HUES48 (cell line): ENCODE measurements at regions not wholly inside any gene's neighbourhood (a gene's known extent, or its start where the extent isn't known, plus 50 kb on each side); places are given as distances from the start of the nearest gene placed in this dataset.
"Not testable (repeated sequence)": the region's sequence is repeated elsewhere in the genome, so short reads cannot be mapped to it uniquely, and the experiment has no call there.

ENCODE experiments used
- H3K27ac ChIP-seq: one replicate; pipeline ENCODE4 v1.7.0; 2013; ENCODE audit warnings: low read depth, low read length, inconsistent platforms
- H3K27me3 ChIP-seq: 2 replicates; pipeline ENCODE4 v1.6.1; 2013; ENCODE audit warnings: mild to moderate bottlenecking, low read length; ENCODE audit not compliant: control insufficient read depth, insufficient read depth
- H3K36me3 ChIP-seq: 2 replicates; pipeline ENCODE4 v1.6.1; 2013; ENCODE audit warnings: low read length; ENCODE audit not compliant: control insufficient read depth, insufficient read depth
- H3K4me1 ChIP-seq: 2 replicates; pipeline ENCODE4 v1.6.1; 2013; ENCODE audit warnings: mild to moderate bottlenecking, low read length; ENCODE audit not compliant: control insufficient read depth, insufficient read depth
- H3K4me3 ChIP-seq: 2 replicates; pipeline ENCODE4 v1.5.1; 2013; ENCODE audit warnings: mild to moderate bottlenecking, low read depth, low read length
- H3K9ac ChIP-seq: 2 replicates; pipeline ENCODE4 v1.6.1; 2013; ENCODE audit warnings: mild to moderate bottlenecking, low read depth, low read length, moderate library complexity
- H3K9me3 ChIP-seq: 2 replicates; pipeline ENCODE4 v1.6.1; 2013; ENCODE audit warnings: low read length; ENCODE audit not compliant: control insufficient read depth, insufficient read depth

- no peak overlapping the region for H3K27ac ChIP-seq
- H3K9me3 ChIP-seq = no peaks in the 10 kb centered on the region
- H3K4me3 ChIP-seq = no peak overlapping the region
- H3K36me3 ChIP-seq = no peaks in the 10 kb centered on the region
- H3K4me1 ChIP-seq = no peaks in the 10 kb centered on the region
- H3K27me3 ChIP-seq = no peaks in the 10 kb centered on the region
- no peak overlapping the region for H3K9ac ChIP-seq
These were observed 88.4 kb upstream of the JARID2 start for GRCh38 chr6:15157479-15157878.

- H3K9ac ChIP-seq = no peak overlapping the region
- no peak overlapping the region for H3K4me3 ChIP-seq
- no peaks in the 10 kb centered on the region for H3K4me1 ChIP-seq
- no peak overlapping the region for H3K27ac ChIP-seq
- no peaks in the 10 kb centered on the region for H3K36me3 ChIP-seq
- H3K9me3 ChIP-seq = no peaks in the 10 kb centered on the region
- H3K27me3 ChIP-seq = no peaks in the 10 kb centered on the region
These were observed 86.8 kb upstream of the JARID2 start for GRCh38 chr6:15158821-15159619.

- H3K4me3 ChIP-seq = no peak overlapping the region
- H3K36me3 ChIP-seq = no peaks in the 10 kb centered on the region
- no peaks in the 10 kb centered on the region for H3K27me3 ChIP-seq
- H3K9me3 ChIP-seq = no peaks in the 10 kb centered on the region
- no peak overlapping the region for H3K27ac ChIP-seq
- H3K9ac ChIP-seq = no peak overlapping the region
- 0 out of 2 replicates have a peak, but pooled peaks cover 1% of the 10 kb centered on the region for H3K4me1 ChIP-seq
These were observed 85.1 kb upstream of the JARID2 start for GRCh38 chr6:15160812-15161211.

GRCh38 chr6:15164855-15165254, 81.0 kb upstream of the JARID2 start:
- not testable (repeated sequence) for H3K27ac ChIP-seq, H3K36me3 ChIP-seq, H3K9me3 ChIP-seq, H3K27me3 ChIP-seq, H3K9ac ChIP-seq, H3K4me3 ChIP-seq
- H3K4me1 ChIP-seq = peaks cover 11% of the 10 kb centered on the region

- H3K36me3 ChIP-seq = no peaks in the 10 kb centered on the region
- no peak overlapping the region for H3K9ac ChIP-seq
- no peaks in the 10 kb centered on the region for H3K9me3 ChIP-seq
- no peak overlapping the region for H3K27ac ChIP-seq
- no peaks in the 10 kb centered on the region for H3K27me3 ChIP-seq
- no peak overlapping the region for H3K4me3 ChIP-seq
- H3K4me1 ChIP-seq = peaks cover 24% of the 10 kb centered on the region
These were observed 79.7 kb upstream of the JARID2 start for GRCh38 chr6:15166121-15166520.

GRCh38 chr6:15170126-15170525, 75.7 kb upstream of the JARID2 start:
- no peak overlapping the region for H3K27ac ChIP-seq
- H3K9ac ChIP-seq = no peak overlapping the region
- H3K27me3 ChIP-seq = no peaks in the 10 kb centered on the region
- H3K36me3 ChIP-seq = no peaks in the 10 kb centered on the region
- H3K4me1 ChIP-seq = peaks cover 32% of the 10 kb centered on the region
- no peak overlapping the region for H3K4me3 ChIP-seq
- no peaks in the 10 kb centered on the region for H3K9me3 ChIP-seq

- Histone ChIP-seq H3K36me3 (no peaks in the 10 kb centered on the region), H3K9me3 (no peaks in the 10 kb centered on the region), H3K4me1 (peaks cover 28% of the 10 kb centered on the region), H3K9ac (no peak overlapping the region), H3K27ac (no peak overlapping the region), H3K27me3 (no peaks in the 10 kb centered on the region), H3K4me3 (no peak overlapping the region)
These were observed 74.8 kb upstream of the JARID2 start for GRCh38 chr6:15171026-15171425.

- Histone ChIP-seq H3K4me3 (no peak overlapping the region), H3K27me3 (no peaks in the 10 kb centered on the region), H3K9ac (no peak overlapping the region)
These were observed 69.0 kb upstream of the JARID2 start for GRCh38 chr6:15176816-15177370.

GRCh38 chr6:15183979-15184378, 61.9 kb upstream of the JARID2 start:
- Histone ChIP-seq H3K4me3 (no peak overlapping the region), H3K4me1 (no peaks in the 10 kb centered on the region), H3K36me3 (no peaks in the 10 kb centered on the region), H3K9me3 (no peaks in the 10 kb centered on the region), H3K9ac (no peak overlapping the region), H3K27ac (no peak overlapping the region), H3K27me3 (no peaks in the 10 kb centered on the region)

More at GRCh38 chr6:15176816-15177370, 69.0 kb upstream of the JARID2 start:
- no peaks in the 10 kb centered on the region for H3K36me3 ChIP-seq
- H3K9me3 ChIP-seq = no peaks in the 10 kb centered on the region
- H3K4me1 ChIP-seq = peaks cover under 1% of the 10 kb centered on the region; the same call in 1 of the 2 replicates
- H3K27ac ChIP-seq = no peak overlapping the region

GRCh38 chr6:15184441-15184861, 61.4 kb upstream of the JARID2 start:
- H3K4me1 ChIP-seq = no peaks in the 10 kb centered on the region
- no peaks in the 10 kb centered on the region for H3K9me3 ChIP-seq
- H3K4me3 ChIP-seq = no peak overlapping the region
- no peaks in the 10 kb centered on the region for H3K27me3 ChIP-seq
- no peak overlapping the region for H3K27ac ChIP-seq
- H3K9ac ChIP-seq = no peak overlapping the region
- H3K36me3 ChIP-seq = no peaks in the 10 kb centered on the region

- H3K9me3 ChIP-seq, H3K36me3 ChIP-seq, H3K27ac ChIP-seq, H3K27me3 ChIP-seq, H3K9ac ChIP-seq, H3K4me1 ChIP-seq, H3K4me3 ChIP-seq: not testable (repeated sequence)
These were observed 60.8 kb upstream of the JARID2 start for GRCh38 chr6:15185111-15185510.
